Astrocyte of the hippocampus (primary cell): ENCODE measurements at regions not wholly inside any gene's neighbourhood (a gene's known extent, or its start where the extent isn't known, plus 50 kb on each side); places are given as distances from the start of the nearest gene placed in this dataset.
"Not testable (repeated sequence)": the region's sequence is repeated elsewhere in the genome, so short reads cannot be mapped to it uniquely, and the experiment has no call there.

Experiments used
- DNase-seq: peaks from one replicate; pipeline ENCODE4 v3.0.0; 2011; ENCODE audit warnings: low read depth, low spot score

- no peak for DNase-seq
Observed at GRCh38 chr4:33980361-33980760, 2264.0 kb downstream of the ARAP2 start.

DNA sequence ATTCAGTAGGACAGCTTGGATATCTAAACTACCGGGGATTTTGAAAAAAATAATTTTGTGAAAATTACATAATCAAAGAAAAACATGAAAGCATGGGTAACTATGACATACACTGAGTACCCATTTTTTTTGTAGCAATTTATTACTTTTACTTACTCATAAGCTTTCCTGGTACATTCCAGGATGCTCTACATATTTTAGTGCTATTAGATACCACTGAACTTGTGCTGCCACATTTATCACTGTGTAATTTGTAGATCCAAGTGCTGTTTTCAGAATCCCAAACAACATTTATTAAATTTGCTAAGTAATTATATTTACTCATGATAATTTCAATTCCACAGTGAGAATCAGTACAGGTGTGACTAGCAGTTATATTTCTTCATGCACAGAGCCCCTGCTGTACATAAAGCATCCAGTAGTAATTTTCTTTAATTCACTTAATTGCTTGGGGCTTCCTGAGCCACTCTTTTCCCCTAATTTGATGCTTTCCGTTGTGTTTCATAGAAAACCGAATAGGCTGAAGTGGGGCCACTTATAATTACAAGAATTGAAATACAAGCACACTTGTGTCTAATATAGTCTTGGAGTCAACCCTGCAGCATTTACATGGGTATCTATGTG is 2254.4 kb downstream of the ARAP2 start:
- no peak for DNase-seq

GRCh38 chr4:33996075-33996718 is 2248.1 kb downstream of the ARAP2 start:
- DNase-seq: no peak

GRCh38 chr4:33998291-33998690 is 2246.0 kb downstream of the ARAP2 start:
- DNase-seq: no peak

GRCh38 chr4:34000356-34000755 is 2244.0 kb downstream of the ARAP2 start:
- DNase-seq: no peak

- DNase-seq: not testable (repeated sequence)
Observed at GRCh38 chr4:34006540-34006939, 2237.8 kb downstream of the ARAP2 start.

DNA sequence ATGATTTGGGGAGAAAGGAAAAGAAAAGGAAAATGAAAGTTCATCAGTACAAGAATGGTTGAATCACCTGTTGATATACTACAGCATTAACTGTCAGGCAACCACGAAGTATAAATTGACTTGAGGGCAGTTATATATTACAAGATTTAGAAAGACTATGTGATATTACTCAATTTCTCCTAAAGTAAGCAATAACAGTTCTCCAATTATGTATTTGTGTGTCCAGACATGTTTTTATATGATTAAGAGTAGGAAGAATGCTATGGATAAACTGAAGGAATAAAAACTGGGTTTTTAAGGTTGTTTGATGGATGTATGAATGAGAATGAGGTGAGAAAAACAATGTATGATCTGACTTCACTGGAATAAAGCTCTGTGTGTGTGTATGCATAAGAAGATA is 2234.4 kb downstream of the ARAP2 start:
- no peak for DNase-seq

GRCh38 chr4:34010751-34011519 is 2233.4 kb downstream of the ARAP2 start:
- DNase-seq: no peak

- DNase-seq: no peak
Observed at GRCh38 chr4:34035225-34035624, 2209.1 kb downstream of the ARAP2 start.

- no peak for DNase-seq
Observed at GRCh38 chr4:34037280-34037679, 2207.0 kb downstream of the ARAP2 start.

DNA sequence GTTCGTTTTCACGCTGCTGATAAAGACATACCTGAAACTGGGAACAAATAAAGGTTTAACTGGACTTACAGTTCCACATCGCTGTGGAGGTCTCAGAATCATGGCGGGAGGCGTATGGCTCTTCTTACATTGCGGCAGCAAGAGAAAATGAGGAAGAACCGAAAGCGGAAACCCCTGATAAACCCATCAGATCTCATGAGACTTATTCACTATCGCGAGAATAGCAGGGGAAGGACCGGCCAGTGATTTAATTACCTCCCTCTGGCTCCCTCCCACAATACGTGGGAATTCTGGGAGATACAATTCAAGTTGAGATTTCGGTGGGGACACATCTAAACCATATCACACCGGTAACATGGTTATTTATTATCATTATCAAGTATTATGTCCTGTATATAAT is 2204.5 kb downstream of the ARAP2 start:
- no peak for DNase-seq

GRCh38 chr4:34043131-34043530 is 2201.2 kb downstream of the ARAP2 start:
- no peak for DNase-seq

DNA sequence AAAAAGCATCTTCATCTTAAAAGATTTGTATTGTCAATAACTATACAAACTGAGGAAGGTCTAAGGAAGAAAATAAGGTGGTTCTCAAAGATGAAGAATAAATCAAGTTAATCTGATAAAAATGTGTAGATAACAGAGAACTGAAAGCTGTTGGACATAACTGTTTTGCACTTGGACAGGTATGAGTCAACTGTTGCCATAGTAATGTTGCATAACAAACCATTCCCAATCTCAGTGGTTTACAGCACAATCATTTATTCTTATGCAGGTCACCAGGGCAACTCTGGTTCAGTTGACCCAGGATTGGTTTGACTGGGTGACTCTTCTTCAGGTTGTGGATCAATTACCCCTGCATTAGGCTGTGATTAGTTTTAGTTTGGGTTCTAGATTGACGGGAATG is 2197.7 kb downstream of the ARAP2 start:
- peak; percentile 50 for DNase-seq

- no peak for DNase-seq
Observed at GRCh38 chr4:34047363-34047762, 2197.0 kb downstream of the ARAP2 start.

DNA sequence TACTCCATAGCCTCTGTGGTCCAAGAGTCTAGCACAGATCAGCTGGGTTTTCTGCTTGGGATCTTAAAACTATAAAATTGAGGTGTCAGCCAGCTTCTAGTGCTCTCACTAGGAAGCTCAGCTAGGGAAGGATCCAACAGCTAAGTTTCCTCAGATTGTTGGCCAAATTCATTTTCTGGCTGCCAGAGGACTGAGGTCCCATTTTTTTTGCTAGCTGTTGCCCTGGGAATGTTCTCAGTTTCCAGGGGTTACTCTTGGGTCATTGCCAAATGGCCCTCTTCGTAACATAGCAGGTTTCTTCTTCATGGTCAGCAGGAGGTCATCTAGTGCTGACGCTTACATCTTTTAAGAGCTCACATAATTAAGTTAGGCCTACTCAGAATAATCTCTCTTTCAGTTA is 2178.2 kb downstream of the ARAP2 start:
- DNase-seq: no peak

GRCh38 chr4:34091451-34091850 is 2152.9 kb downstream of the ARAP2 start:
- no peak for DNase-seq

GRCh38 chr4:34094114-34094513 is 2150.2 kb downstream of the ARAP2 start:
- no peak for DNase-seq

DNA sequence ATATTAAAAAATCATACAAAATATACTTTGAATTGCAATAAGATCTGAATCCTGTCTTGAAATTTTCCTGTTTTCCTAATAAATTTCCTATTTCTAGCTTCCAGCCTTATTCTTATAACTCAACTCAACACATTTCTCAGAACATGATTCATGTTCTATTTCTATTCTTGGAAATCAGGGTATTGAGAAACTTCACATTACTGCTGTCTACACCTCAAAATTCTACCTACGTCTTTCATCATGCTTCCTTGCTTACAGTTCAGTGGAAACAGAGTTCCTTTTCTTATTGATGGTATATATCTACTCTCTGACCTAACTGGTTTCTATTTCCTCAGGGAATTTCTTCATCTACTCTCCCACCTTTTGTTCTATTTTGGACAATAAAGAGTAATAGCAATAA is 2139.0 kb downstream of the ARAP2 start:
- no peak for DNase-seq

GRCh38 chr4:34108391-34108790 is 2135.9 kb downstream of the ARAP2 start:
- peak; percentile 25 for DNase-seq

- no peak for DNase-seq
Observed at GRCh38 chr4:34112573-34112972, 2131.7 kb downstream of the ARAP2 start.

- DNase-seq: no peak
Observed at GRCh38 chr4:34138385-34138784, 2105.9 kb downstream of the ARAP2 start.

GRCh38 chr4:34139346-34139745 is 2105.0 kb downstream of the ARAP2 start:
- no peak for DNase-seq

GRCh38 chr4:34148322-34148908 is 2095.9 kb downstream of the ARAP2 start:
- no peak for DNase-seq
